ENCODE measurements at regions not wholly inside any gene's neighbourhood (a gene's known extent, or its start where the extent isn't known, plus 50 kb on each side); places are given as distances from the start of the nearest gene placed in this dataset.
"Not testable (repeated sequence)": the region's sequence is repeated elsewhere in the genome, so short reads cannot be mapped to it uniquely, and the experiment has no call there.

DNA sequence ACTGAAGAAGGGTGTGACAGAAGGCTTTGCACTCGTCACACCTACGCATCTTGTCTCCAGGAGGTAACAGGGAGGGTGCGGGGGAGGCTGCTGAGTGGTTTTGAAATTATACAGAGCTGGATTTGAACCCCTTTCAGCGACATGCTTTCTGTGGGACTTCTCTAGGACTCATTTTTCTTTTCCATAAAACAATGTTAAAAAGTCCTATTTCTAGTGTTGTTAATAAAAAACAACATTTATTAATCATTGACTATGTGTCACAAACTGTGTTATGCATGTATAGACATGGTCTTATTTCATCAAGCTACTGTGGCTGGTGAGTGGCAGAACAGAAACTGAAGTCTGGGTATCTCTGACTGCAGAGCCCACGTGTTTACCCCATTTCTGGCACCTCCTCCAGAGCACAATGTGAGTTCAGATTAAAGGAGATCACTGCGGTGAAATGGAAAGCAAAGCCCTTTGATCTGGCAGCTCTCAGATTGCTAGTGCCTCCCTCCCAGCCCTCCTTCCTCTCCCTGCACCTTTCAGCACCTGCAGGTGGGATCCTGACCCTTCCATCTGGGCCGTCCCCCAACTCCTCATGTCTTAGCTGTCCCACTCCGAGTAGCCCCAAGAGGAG lies 315.5 kb upstream of the MYT1L start:
- no peak overlapping the region for H2AFZ ChIP-seq (ENCODE audit: low read depth, low read length, severe bottlenecking)
- H3F3A ChIP-seq (ENCODE audit: insufficient read depth): no peaks in the 10 kb centered on the region
- H3K9me2 ChIP-seq (replicated peaks; ENCODE audit: insufficient read depth, low read length): no peaks in the 10 kb centered on the region
- no peak overlapping the region for H3K27ac ChIP-seq (ENCODE audit: low read depth, low read length)
- TF ChIP-seq EZH2phosphoT487 (conservative IDR thresholded peaks at IDR 0.05; ENCODE audit: low read length): no peak
- TF ChIP-seq, protein P1, sequence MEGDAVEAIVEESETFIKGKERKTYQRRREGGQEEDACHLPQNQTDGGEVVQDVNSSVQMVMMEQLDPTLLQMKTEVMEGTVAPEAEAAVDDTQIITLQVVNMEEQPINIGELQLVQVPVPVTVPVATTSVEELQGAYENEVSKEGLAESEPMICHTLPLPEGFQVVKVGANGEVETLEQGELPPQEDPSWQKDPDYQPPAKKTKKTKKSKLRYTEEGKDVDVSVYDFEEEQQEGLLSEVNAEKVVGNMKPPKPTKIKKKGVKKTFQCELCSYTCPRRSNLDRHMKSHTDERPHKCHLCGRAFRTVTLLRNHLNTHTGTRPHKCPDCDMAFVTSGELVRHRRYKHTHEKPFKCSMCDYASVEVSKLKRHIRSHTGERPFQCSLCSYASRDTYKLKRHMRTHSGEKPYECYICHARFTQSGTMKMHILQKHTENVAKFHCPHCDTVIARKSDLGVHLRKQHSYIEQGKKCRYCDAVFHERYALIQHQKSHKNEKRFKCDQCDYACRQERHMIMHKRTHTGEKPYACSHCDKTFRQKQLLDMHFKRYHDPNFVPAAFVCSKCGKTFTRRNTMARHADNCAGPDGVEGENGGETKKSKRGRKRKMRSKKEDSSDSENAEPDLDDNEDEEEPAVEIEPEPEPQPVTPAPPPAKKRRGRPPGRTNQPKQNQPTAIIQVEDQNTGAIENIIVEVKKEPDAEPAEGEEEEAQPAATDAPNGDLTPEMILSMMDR (IDR thresholded peaks at IDR 0.05; ENCODE audit: insufficient read depth, low read length, poor library complexity, severe bottlenecking): no peak
- H3K9ac ChIP-seq (ENCODE audit: low read length): no peak overlapping the region
- H3K79me2 ChIP-seq (ENCODE audit: insufficient read depth, low read length): no peaks in the 10 kb centered on the region
- no peak overlapping the region for H3K4me3 ChIP-seq (ENCODE audit: insufficient read depth, low read length, poor library complexity, severe bottlenecking)
- H3K4me2 ChIP-seq (ENCODE audit: low read depth, low read length, poor library complexity, severe bottlenecking): no peak overlapping the region
- no peaks in the 10 kb centered on the region for H3K36me3 ChIP-seq (ENCODE audit: low read length)
- H3K27me3 ChIP-seq (ENCODE audit: low read length): no peaks in the 10 kb centered on the region
- no peaks in the 10 kb centered on the region for H4K20me1 ChIP-seq (ENCODE audit: low read depth, low read length)
- no peaks in the 10 kb centered on the region for H3K9me3 ChIP-seq (ENCODE audit: insufficient read depth, low read length)

DNA sequence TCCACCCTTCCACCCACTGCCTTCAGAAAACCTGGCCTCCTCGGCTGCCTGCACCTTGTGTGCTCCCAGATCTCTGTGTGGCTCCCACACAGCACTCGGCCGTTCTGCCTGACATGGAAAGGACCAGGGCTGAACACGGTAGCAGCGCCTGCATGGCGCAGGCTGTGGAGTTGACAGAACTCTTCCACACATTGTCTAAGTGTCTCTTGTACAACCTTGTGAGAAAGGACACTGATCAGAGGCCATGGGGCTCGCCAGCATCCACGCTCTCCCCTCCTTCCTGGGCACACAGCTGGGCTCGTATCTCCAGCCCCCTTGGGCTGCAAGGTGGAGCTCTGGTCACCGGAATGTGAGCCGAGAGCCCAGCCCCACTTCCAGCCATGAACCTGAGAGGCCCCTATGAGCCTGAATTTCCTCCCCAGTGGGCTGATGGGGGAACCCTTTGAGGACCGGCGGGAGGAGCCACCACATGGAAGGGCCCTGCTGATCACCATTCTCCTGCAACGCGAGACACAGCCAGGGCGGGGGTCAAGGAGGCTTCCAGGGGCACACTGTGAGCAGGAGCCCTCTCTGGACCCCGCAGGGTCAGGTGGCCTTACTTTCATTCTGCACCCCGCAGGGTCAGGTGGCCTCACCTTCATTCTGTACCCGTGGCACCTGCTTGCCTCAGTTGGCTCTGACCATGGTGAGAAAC lies 314.2 kb upstream of the MYT1L start:
- no peaks in the 10 kb centered on the region for H3K36me3 ChIP-seq (ENCODE audit: low read length)
- TF ChIP-seq, protein P1 (IDR thresholded peaks at IDR 0.05; ENCODE audit: insufficient read depth, low read length, poor library complexity, severe bottlenecking): no peak
- TF ChIP-seq EZH2phosphoT487 (conservative IDR thresholded peaks at IDR 0.05; ENCODE audit: low read length): no peak
- H3K27me3 ChIP-seq (ENCODE audit: low read length): no peaks in the 10 kb centered on the region
- no peaks in the 10 kb centered on the region for H3F3A ChIP-seq (ENCODE audit: insufficient read depth)
- no peaks in the 10 kb centered on the region for H3K79me2 ChIP-seq (ENCODE audit: insufficient read depth, low read length)
- no peak overlapping the region for H2AFZ ChIP-seq (ENCODE audit: low read depth, low read length, severe bottlenecking)
- H3K9ac ChIP-seq (ENCODE audit: low read length): no peak overlapping the region
- H3K4me2 ChIP-seq (ENCODE audit: low read depth, low read length, poor library complexity, severe bottlenecking): no peak overlapping the region
- no peaks in the 10 kb centered on the region for H4K20me1 ChIP-seq (ENCODE audit: low read depth, low read length)
- H3K9me3 ChIP-seq (ENCODE audit: insufficient read depth, low read length): no peaks in the 10 kb centered on the region
- H3K9me2 ChIP-seq (replicated peaks; ENCODE audit: insufficient read depth, low read length): no peaks in the 10 kb centered on the region
- H3K27ac ChIP-seq (ENCODE audit: low read depth, low read length): no peak overlapping the region
- no peak overlapping the region for H3K4me3 ChIP-seq (ENCODE audit: insufficient read depth, low read length, poor library complexity, severe bottlenecking)

GRCh38 chr2:2644751-2645150 lies 313.7 kb upstream of the MYT1L start:
- H3K9me2 ChIP-seq (replicated peaks; ENCODE audit: insufficient read depth, low read length); H3K4me3 ChIP-seq (ENCODE audit: insufficient read depth, low read length, poor library complexity, severe bottlenecking); H3K9ac ChIP-seq (ENCODE audit: low read length); H3K36me3 ChIP-seq (ENCODE audit: low read length); H3K4me2 ChIP-seq (ENCODE audit: low read depth, low read length, poor library complexity, severe bottlenecking); H3K9me3 ChIP-seq (ENCODE audit: insufficient read depth, low read length); H3K79me2 ChIP-seq (ENCODE audit: insufficient read depth, low read length); H3K27me3 ChIP-seq (ENCODE audit: low read length); H4K20me1 ChIP-seq (ENCODE audit: low read depth, low read length); H2AFZ ChIP-seq (ENCODE audit: low read depth, low read length, severe bottlenecking); H3K27ac ChIP-seq (ENCODE audit: low read depth, low read length); H3F3A ChIP-seq (ENCODE audit: insufficient read depth): not testable (repeated sequence)

- no peaks in the 10 kb centered on the region for H3K27me3 ChIP-seq (ENCODE audit: low read length)
- no peak overlapping the region for H3K9ac ChIP-seq (ENCODE audit: low read length)
- H2AFZ ChIP-seq (ENCODE audit: low read depth, low read length, severe bottlenecking): no peak overlapping the region
- H4K20me1 ChIP-seq (ENCODE audit: low read depth, low read length): no peaks in the 10 kb centered on the region
- H3K27ac ChIP-seq (ENCODE audit: low read depth, low read length): no peak overlapping the region
- H3K9me3 ChIP-seq (ENCODE audit: insufficient read depth, low read length): no peaks in the 10 kb centered on the region
- H3F3A ChIP-seq (ENCODE audit: insufficient read depth): no peaks in the 10 kb centered on the region
- no peak for TF ChIP-seq EZH2phosphoT487 (conservative IDR thresholded peaks at IDR 0.05; ENCODE audit: low read length)
- TF ChIP-seq, protein P1 (IDR thresholded peaks at IDR 0.05; ENCODE audit: insufficient read depth, low read length, poor library complexity, severe bottlenecking): no peak
- no peaks in the 10 kb centered on the region for H3K36me3 ChIP-seq (ENCODE audit: low read length)
- no peak overlapping the region for H3K4me3 ChIP-seq (ENCODE audit: insufficient read depth, low read length, poor library complexity, severe bottlenecking)
- H3K4me2 ChIP-seq (ENCODE audit: low read depth, low read length, poor library complexity, severe bottlenecking): no peak overlapping the region
- H3K79me2 ChIP-seq (ENCODE audit: insufficient read depth, low read length): no peaks in the 10 kb centered on the region
- H3K9me2 ChIP-seq (replicated peaks; ENCODE audit: insufficient read depth, low read length): no peaks in the 10 kb centered on the region
These were observed 313.0 kb upstream of the MYT1L start for GRCh38 chr2:2644040-2644439.

All from SU-DHL-6 (cell line).